Bronchial epithelial cell (primary cell): ENCODE measurements at regions not wholly inside any gene's neighbourhood (a gene's known extent, or its start where the extent isn't known, plus 50 kb on each side); places are given as distances from the start of the nearest gene placed in this dataset.

ENCODE experiments used
- DNase-seq: peaks from one replicate; pipeline ENCODE4 v3.0.0-alpha.2; 2010; ENCODE audit warnings: low read depth
- FAIRE-seq: peaks from 2 replicates; lab custom pipeline; 2011; peaks lifted over from hg19 to GRCh38; lab: Jason Lieb, UNC
- H3K27me3 ChIP-seq: 2 replicates; pipeline ENCODE4 v1.5.1; 2011; ENCODE audit warnings: low read length; ENCODE audit not compliant: control insufficient read depth, insufficient read depth
- H3K36me3 ChIP-seq: 2 replicates; pipeline ENCODE4 v1.5.1; 2011; ENCODE audit warnings: low read length; ENCODE audit not compliant: control insufficient read depth, insufficient read depth
- H3K4me3 ChIP-seq: 2 replicates; pipeline ENCODE4 v1.5.1; 2011; ENCODE audit warnings: mild to moderate bottlenecking, low read depth, low read length, control low read depth
- TF ChIP-seq, protein P1 (sequence below): IDR thresholded peaks from 2 replicates; pipeline ENCODE4 v1.5.1; 2011; ENCODE audit warnings: mild to moderate bottlenecking, moderate library complexity, low read length, control low read depth, inconsistent platforms; ENCODE audit not compliant: insufficient read depth, severe bottlenecking

DNA sequence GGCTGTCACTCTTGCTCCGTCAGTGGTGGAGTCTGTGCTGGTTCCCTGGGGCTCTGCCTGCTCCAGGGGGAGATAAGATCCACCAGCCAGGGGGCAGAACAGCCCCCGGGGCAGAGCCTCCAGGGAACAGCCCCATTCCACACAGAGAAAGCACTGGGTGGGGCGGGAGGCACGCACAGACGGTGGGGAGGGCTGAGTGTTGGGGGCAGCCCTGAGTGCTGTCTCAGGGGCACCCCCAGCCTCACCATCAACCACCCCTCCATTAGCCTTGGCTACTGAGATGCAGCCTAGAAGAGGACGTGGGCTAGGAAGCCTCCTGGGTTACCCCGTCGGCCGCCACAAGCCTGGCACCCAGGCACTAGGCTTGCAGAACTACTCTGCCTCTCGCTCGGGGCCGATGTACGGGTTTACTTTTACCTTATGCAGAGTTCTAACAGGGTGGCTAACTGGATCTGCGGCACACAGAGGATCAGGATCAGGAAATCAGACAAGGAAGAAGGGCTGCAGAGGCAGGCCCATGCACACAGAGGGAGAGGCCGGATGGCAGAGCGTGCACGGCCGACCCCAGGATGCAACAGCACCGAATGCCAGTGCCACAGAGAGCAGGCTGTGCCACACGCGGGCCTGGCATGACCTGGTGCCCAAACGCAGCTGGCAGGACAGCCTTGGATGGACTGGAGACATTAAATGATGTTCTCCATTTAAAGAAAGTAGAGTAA is 140.5 kb downstream of the CTTN start:
- TF ChIP-seq, protein P1, sequence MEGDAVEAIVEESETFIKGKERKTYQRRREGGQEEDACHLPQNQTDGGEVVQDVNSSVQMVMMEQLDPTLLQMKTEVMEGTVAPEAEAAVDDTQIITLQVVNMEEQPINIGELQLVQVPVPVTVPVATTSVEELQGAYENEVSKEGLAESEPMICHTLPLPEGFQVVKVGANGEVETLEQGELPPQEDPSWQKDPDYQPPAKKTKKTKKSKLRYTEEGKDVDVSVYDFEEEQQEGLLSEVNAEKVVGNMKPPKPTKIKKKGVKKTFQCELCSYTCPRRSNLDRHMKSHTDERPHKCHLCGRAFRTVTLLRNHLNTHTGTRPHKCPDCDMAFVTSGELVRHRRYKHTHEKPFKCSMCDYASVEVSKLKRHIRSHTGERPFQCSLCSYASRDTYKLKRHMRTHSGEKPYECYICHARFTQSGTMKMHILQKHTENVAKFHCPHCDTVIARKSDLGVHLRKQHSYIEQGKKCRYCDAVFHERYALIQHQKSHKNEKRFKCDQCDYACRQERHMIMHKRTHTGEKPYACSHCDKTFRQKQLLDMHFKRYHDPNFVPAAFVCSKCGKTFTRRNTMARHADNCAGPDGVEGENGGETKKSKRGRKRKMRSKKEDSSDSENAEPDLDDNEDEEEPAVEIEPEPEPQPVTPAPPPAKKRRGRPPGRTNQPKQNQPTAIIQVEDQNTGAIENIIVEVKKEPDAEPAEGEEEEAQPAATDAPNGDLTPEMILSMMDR: no peak
- Histone ChIP-seq H3K4me3 (no peak overlapping the region), H3K27me3 (no peaks in the 10 kb centered on the region), H3K36me3 (no peaks in the 10 kb centered on the region)
- DNase-seq: no peak
- no peak for FAIRE-seq

DNA sequence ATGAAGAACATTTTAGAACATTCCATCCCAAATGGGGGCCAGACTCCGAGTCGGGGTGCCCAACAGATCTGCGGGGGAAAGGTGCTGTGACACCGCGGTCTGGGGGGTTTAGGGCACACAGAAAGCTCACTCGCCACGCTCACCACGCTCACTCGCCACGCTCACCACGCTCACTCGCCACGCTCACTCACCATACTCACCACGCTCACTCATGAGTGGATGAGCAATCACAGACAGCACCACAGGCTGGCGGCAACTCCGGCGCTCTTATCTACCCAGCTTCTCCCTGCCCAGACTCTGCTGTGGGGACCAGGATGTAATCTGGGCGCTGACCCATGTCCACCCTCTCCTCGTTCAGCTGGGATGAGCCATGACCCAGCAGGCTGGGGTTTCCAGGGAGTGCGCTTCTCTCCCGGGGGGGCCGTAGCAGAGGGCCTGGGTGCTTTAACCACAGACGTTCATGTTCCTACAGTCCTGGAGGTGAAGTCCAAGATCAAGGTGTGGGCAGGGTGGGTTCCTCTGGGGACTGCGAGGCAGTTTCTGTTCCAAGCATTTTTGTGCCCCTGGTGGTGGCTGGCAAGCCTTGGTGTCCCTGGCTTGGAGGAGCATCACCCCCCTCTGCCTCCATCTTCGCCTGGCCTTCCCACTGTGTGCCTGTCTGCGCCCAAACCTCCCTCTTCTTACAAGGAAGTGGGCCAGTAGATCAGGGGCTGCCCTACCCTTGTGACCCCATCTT is 141.2 kb downstream of the CTTN start:
- DNase-seq (no peak), FAIRE-seq (no peak)
- Histone ChIP-seq H3K36me3 (no peaks in the 10 kb centered on the region), H3K4me3 (no peak overlapping the region), H3K27me3 (no peaks in the 10 kb centered on the region)
- TF ChIP-seq, protein P1: no peak

DNA sequence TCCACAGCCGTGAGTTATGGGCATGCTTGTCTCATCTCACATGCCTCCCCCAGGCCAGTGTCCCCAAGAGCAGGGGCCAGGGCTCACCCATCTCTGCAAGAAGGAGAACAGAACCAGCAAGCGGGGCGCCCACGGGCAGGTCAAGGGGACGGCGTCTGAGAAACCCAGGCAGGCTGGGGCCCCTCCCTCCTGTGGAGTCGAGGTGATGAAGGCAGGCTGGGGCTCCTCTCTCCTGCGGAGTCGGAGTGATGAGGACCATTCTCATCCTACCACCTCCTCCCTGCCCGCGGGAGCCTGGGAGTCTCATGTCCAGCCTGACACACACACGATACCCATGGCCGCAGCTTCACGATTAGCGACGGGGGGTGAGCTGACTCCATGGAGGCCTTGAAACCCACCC is 141.9 kb downstream of the CTTN start:
- no peak for FAIRE-seq
- no peak for DNase-seq
- TF ChIP-seq, protein P1: no peak
- Histone ChIP-seq H3K4me3 (no peak overlapping the region), H3K36me3 (no peaks in the 10 kb centered on the region), H3K27me3 (no peaks in the 10 kb centered on the region)

DNA sequence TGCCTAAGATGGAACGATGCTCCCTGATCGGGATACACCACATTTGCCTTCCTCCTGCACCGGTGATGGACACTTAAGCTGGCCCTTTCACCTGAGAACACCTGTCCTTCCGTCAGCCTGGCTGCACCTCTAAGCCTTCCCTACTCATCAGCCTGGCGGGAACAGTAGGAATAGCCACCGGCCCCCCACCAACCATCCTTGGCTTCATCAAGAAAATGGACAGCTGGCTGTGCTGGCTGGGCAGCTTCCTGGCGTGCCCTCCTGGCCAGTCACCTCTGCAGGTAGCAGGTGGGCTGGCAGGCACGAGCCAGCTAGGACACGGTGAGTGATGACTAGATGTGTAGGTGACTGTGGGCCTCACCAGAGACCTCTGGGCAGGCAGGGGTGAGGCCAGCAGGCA is 142.8 kb downstream of the CTTN start:
- Histone ChIP-seq H3K27me3 (no peaks in the 10 kb centered on the region), H3K4me3 (no peak overlapping the region), H3K36me3 (no peaks in the 10 kb centered on the region)
- TF ChIP-seq, protein P1: no peak
- no peak for DNase-seq
- FAIRE-seq: no peak

DNA sequence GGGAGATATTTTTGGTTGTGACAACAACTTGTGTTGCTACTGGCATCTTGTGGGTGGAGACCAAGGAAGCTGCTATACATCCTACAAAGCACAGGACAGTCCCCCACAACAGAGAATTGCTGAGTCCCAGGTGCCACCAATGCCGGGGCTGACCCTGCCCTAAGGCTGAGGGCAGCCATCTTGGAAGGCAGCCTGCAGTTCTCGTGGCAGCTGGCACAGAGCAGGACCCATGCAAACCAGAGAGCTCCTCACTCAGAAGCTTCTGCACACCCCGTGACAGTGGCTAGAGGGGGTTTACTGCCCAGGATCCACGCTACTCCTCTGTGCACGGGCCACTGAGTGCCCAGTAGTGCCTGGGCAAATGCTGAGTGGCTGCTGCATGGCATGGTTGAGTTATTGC is 143.4 kb downstream of the CTTN start:
- DNase-seq (no peak), FAIRE-seq (no peak)
- TF ChIP-seq, protein P1: no peak
- Histone ChIP-seq H3K27me3 (no peaks in the 10 kb centered on the region), H3K4me3 (no peak overlapping the region), H3K36me3 (no peaks in the 10 kb centered on the region)

DNA sequence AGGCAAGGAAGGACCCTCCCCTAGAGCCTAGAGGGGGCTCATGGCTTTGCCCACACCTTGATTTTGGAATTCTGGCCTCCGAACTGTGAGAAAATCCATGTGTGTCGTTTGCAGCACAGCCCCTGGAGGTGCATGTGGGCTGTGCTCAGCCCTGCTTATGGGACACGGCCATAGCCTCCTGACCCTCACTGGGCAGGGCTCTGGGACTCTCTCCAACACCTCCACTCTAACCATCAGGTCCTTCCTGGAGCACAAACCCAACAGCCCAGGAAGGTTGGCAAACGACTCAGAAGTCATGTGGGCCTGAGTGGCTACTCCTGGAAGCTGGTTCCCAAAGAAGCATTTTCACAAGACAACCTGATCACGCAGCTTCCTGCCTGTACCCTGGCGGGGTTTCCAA is 144.1 kb downstream of the CTTN start:
- DNase-seq (no peak), FAIRE-seq (no peak)
- TF ChIP-seq, protein P1: no peak
- Histone ChIP-seq H3K27me3 (no peaks in the 10 kb centered on the region), H3K36me3 (no peaks in the 10 kb centered on the region), H3K4me3 (no peak overlapping the region)
